ENCODE measurements at regions not wholly inside any gene's neighbourhood (a gene's known extent, or its start where the extent isn't known, plus 50 kb on each side); places are given as distances from the start of the nearest gene placed in this dataset.

GRCh38 chr5:82834151-82834550, 243.0 kb downstream of the TMEM167A start:
- no peak for DNase-seq (ENCODE audit: low read depth, low spot score)
- Mint-ChIP-seq H3K4me3 (no peak overlapping the region), H3K4me1 (peaks cover 5% of the 10 kb centered on the region), H3K27me3 (ENCODE audit: low read depth) (no peaks in the 10 kb centered on the region), H3K36me3 (ENCODE audit: low read depth) (peaks cover 11% of the 10 kb centered on the region), H3K9me3 (peaks cover 13% of the 10 kb centered on the region), H3K27ac (ENCODE audit: unreplicated experiment) (no peak overlapping the region)
- TF ChIP-seq, protein P1, sequence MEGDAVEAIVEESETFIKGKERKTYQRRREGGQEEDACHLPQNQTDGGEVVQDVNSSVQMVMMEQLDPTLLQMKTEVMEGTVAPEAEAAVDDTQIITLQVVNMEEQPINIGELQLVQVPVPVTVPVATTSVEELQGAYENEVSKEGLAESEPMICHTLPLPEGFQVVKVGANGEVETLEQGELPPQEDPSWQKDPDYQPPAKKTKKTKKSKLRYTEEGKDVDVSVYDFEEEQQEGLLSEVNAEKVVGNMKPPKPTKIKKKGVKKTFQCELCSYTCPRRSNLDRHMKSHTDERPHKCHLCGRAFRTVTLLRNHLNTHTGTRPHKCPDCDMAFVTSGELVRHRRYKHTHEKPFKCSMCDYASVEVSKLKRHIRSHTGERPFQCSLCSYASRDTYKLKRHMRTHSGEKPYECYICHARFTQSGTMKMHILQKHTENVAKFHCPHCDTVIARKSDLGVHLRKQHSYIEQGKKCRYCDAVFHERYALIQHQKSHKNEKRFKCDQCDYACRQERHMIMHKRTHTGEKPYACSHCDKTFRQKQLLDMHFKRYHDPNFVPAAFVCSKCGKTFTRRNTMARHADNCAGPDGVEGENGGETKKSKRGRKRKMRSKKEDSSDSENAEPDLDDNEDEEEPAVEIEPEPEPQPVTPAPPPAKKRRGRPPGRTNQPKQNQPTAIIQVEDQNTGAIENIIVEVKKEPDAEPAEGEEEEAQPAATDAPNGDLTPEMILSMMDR (conservative IDR thresholded peaks at IDR 0.05): no peak

GRCh38 chr5:82833277-82833676, 243.9 kb downstream of the TMEM167A start:
- Mint-ChIP-seq H3K36me3 (ENCODE audit: low read depth) (peaks cover 11% of the 10 kb centered on the region), H3K4me3 (no peak overlapping the region), H3K9me3 (peaks cover 13% of the 10 kb centered on the region), H3K27ac (ENCODE audit: unreplicated experiment) (no peak overlapping the region), H3K27me3 (ENCODE audit: low read depth) (no peaks in the 10 kb centered on the region), H3K4me1 (peaks cover 5% of the 10 kb centered on the region)
- no peak for DNase-seq (ENCODE audit: low read depth, low spot score)
- TF ChIP-seq, protein P1 (conservative IDR thresholded peaks at IDR 0.05): no peak

- H3K9me3 Mint-ChIP-seq: peaks cover 13% of the 10 kb centered on the region
These were observed 244.7 kb downstream of the TMEM167A start for GRCh38 chr5:82832445-82832844.

DNA sequence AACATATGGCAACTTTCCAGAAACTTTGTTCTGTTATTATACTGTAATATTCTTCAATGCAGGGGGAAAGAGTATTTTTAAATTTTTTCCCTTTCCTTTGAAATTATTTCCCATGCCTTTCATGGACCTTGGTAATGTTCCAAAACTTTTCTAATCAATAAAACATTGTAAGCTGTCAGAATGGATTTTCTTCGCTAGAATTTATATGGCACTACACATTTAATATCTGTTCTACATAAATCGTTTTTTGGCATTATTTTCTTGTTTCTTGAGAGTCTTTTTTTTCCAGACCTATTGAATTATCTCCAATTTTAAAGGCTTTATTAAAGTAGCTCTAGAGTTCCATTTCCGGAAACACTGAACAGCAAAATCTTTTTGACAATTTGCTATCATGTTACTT, 249.0 kb downstream of the TMEM167A start:
- Mint-ChIP-seq H3K27me3 (ENCODE audit: low read depth) (no peaks in the 10 kb centered on the region), H3K27ac (ENCODE audit: unreplicated experiment) (no peak overlapping the region), H3K36me3 (ENCODE audit: low read depth) (no peaks in the 10 kb centered on the region), H3K4me3 (no peak overlapping the region), H3K4me1 (peaks cover 3% of the 10 kb centered on the region), H3K9me3 (peaks cover 2% of the 10 kb centered on the region)
- DNase-seq (ENCODE audit: low read depth, low spot score): no peak
- TF ChIP-seq, protein P1 (conservative IDR thresholded peaks at IDR 0.05): no peak

More at GRCh38 chr5:82832445-82832844, 244.7 kb downstream of the TMEM167A start:
- DNase-seq (ENCODE audit: low read depth, low spot score): no peak
- TF ChIP-seq, protein P1 (conservative IDR thresholded peaks at IDR 0.05): no peak
- H3K4me1 Mint-ChIP-seq: peaks cover 5% of the 10 kb centered on the region
- H3K27me3 Mint-ChIP-seq (ENCODE audit: low read depth): no peaks in the 10 kb centered on the region
- no peak overlapping the region for H3K4me3 Mint-ChIP-seq
- H3K27ac Mint-ChIP-seq (ENCODE audit: unreplicated experiment): no peak overlapping the region
- peaks cover 11% of the 10 kb centered on the region for H3K36me3 Mint-ChIP-seq (ENCODE audit: low read depth)

DNA sequence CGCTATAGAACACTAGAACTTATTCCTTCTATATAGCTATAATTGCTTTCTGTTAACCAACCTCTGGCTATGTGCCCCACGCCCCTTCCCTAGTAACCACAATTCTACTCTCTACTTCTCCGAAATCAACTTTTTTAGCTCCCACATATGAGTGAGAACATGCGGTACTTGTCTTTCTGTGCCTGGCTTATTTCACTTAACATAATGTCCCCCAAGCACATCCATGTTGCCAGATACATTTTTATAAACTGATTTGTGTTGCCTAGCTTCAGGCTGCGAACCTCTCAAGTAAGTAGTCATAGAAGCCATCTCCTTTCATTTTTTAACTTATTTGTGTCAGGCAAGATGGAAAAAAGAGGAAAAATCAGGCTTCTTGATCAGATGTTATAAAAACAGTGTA, 249.5 kb downstream of the TMEM167A start:
- no peaks in the 10 kb centered on the region for H3K36me3 Mint-ChIP-seq (ENCODE audit: low read depth)

More for the DNA sequence above, 249.5 kb downstream of the TMEM167A start:
- no peak overlapping the region for H3K4me3 Mint-ChIP-seq
- H3K9me3 Mint-ChIP-seq: peaks cover 2% of the 10 kb centered on the region
- no peak for DNase-seq (ENCODE audit: low read depth, low spot score)
- no peaks in the 10 kb centered on the region for H3K27me3 Mint-ChIP-seq (ENCODE audit: low read depth)
- TF ChIP-seq, protein P1 (conservative IDR thresholded peaks at IDR 0.05): no peak
- H3K4me1 Mint-ChIP-seq: peaks cover 2% of the 10 kb centered on the region
- H3K27ac Mint-ChIP-seq (ENCODE audit: unreplicated experiment): no peak overlapping the region

Measured in neural crest cell (in vitro differentiated cells).